Breast epithelium (tissue), 3 donors: ENCODE measurements at regions not wholly inside any gene's neighbourhood (a gene's known extent, or its start where the extent isn't known, plus 50 kb on each side); places are given as distances from the start of the nearest gene placed in this dataset.

ENCODE experiments used
- CTCF ChIP-seq, 3 donors: fragments of 450-650 bp; IDR thresholded peaks; one replicate each; pipeline ENCODE4 v1.5.1; 2016 to 2017; ENCODE audit warnings: antibody characterized with exemption in 3 of 3, mild to moderate bottlenecking in 3 of 3, moderate library complexity in 3 of 3
- POLR2A ChIP-seq: fragments of 450-650 bp; IDR thresholded peaks from one replicate; pipeline ENCODE4 v1.6.1; 2016; ENCODE audit warnings: antibody characterized with exemption, mild to moderate bottlenecking, moderate library complexity
- POLR2AphosphoS5 ChIP-seq, 3 donors: sonication (generic); formaldehyde crosslinking; IDR thresholded peaks; one replicate each; pipeline ENCODE4 v1.6.1; 2017; ENCODE audit warnings: antibody characterized with exemption in 3 of 3

DNA sequence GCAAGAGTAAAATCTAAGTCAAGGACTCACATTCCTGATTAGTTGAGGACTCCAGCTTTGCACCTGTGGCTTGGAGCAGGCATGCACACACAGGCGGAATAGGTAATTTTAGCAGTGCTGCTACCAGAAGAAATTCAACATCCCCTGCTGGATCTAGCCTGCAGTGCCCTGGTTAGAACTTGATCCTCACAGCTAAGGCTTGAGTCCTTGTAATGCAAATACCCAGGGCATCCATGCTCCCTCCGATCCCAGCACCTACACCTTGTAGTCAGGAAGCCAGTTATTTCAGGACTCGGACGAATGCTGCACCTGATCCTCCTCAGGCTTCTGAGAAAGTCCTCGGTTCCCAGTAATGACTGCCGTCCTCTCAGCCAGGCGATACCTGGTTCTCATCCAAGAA is 309.0 kb upstream of the AMIGO2 start:
- TF ChIP-seq CTCF (IDR thresholded peaks at IDR 0.05) (no peak), POLR2AphosphoS5 (IDR thresholded peaks at IDR 0.05) (no peak), POLR2A (no peak)
